ENCODE measurements at regions not wholly inside any gene's neighbourhood (a gene's known extent, or its start where the extent isn't known, plus 50 kb on each side); places are given as distances from the start of the nearest gene placed in this dataset.

- TF ChIP-seq CTCF (IDR thresholded peaks at IDR 0.05) (no peak), POLR2A (IDR thresholded peaks at IDR 0.05) (no peak)
Measured at GRCh38 chr10:84860855-84861254, 532.5 kb downstream of the CCSER2 start.
